HEK293 (cell line): ENCODE measurements at regions not wholly inside any gene's neighbourhood (a gene's known extent, or its start where the extent isn't known, plus 50 kb on each side); places are given as distances from the start of the nearest gene placed in this dataset.

ENCODE experiments used
- ATF2 ChIP-seq: fragments of 450-650 bp; formaldehyde crosslinking; IDR thresholded peaks from 2 replicates; pipeline ENCODE4 v1.5.1; 2016; ENCODE audit warnings: missing biosample characterization, missing genetic modification characterization, low read depth
- KLF1 ChIP-seq: fragments of 450-650 bp; formaldehyde crosslinking; IDR thresholded peaks from 2 replicates; pipeline ENCODE4 v1.5.1; 2016; ENCODE audit warnings: missing biosample characterization, missing genetic modification characterization
- KLF17 ChIP-seq: fragments of 450-650 bp; formaldehyde crosslinking; IDR thresholded peaks from 2 replicates; pipeline ENCODE4 v1.5.1; 2016; ENCODE audit warnings: missing biosample characterization, missing genetic modification characterization
- YY1 ChIP-seq: fragments of 450-650 bp; formaldehyde crosslinking; IDR thresholded peaks from 2 replicates; pipeline ENCODE4 v1.5.1; 2018; ENCODE audit warnings: missing biosample characterization, missing genetic modification characterization
- ZNF175 ChIP-seq: fragments of 450-650 bp; formaldehyde crosslinking; IDR thresholded peaks from 2 replicates; pipeline ENCODE4 v1.5.1; 2016; ENCODE audit warnings: missing biosample characterization, missing genetic modification characterization
- ZNF350 ChIP-seq: fragments of 450-650 bp; formaldehyde crosslinking; IDR thresholded peaks from 2 replicates; pipeline ENCODE4 v1.5.0; 2017; ENCODE audit warnings: missing biosample characterization, mild to moderate bottlenecking, missing genetic modification characterization
- ZNF501 ChIP-seq: fragments of 450-650 bp; formaldehyde crosslinking; IDR thresholded peaks from 2 replicates; pipeline ENCODE4 v1.5.1; 2016; ENCODE audit warnings: missing biosample characterization, missing genetic modification characterization
- ZNF514 ChIP-seq: fragments of 450-650 bp; formaldehyde crosslinking; IDR thresholded peaks from 2 replicates; pipeline ENCODE4 v1.5.1; 2016; ENCODE audit warnings: missing biosample characterization, missing genetic modification characterization
- ZSCAN30 ChIP-seq: fragments of 450-650 bp; IDR thresholded peaks from 2 replicates; pipeline ENCODE4 v1.5.1; 2018; ENCODE audit warnings: missing biosample characterization, mild to moderate bottlenecking, missing genetic modification characterization, moderate library complexity
- TF ChIP-seq, protein P1 (sequence below): fragments of 450-650 bp; formaldehyde crosslinking; IDR thresholded peaks from 2 replicates; pipeline ENCODE4 v1.5.1; 2016; ENCODE audit warnings: missing biosample characterization, missing genetic modification characterization
- TF ChIP-seq, protein P2 (sequence below): fragments of 450-650 bp; formaldehyde crosslinking; IDR thresholded peaks from 2 replicates; pipeline ENCODE4 v1.5.1; 2016; ENCODE audit warnings: missing biosample characterization, missing genetic modification characterization
- TF ChIP-seq, protein P3 (sequence below): fragments of 450-650 bp; formaldehyde crosslinking; IDR thresholded peaks from 2 replicates; pipeline ENCODE4; 2016; ENCODE audit warnings: missing biosample characterization, missing genetic modification characterization

DNA sequence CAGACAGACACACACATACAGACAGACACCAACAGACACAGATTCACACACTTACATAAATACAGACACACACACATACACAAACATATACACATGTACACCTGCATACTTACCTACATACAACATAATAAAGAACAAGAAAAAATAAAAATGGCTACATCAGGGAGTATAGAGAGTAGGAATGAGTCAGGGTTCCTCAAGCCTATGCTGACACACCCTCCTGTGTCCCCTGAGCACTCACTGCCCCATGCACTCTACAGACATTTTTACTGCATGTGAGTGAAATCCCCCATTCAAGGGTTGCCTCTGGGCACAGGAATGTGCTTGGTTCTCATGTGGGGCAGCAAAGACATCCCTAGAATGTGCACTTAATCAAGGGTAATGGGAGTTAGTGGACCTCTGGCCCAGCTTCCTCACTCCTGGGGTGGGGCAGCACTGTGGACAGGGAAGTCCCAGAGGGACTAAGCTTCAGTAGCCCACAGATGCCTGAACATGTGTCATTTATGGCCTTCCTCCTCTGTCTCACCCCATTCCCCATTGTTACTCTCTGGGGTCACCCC is 185.9 kb upstream of the FOXA2 start:
- TF ChIP-seq, protein P1, sequence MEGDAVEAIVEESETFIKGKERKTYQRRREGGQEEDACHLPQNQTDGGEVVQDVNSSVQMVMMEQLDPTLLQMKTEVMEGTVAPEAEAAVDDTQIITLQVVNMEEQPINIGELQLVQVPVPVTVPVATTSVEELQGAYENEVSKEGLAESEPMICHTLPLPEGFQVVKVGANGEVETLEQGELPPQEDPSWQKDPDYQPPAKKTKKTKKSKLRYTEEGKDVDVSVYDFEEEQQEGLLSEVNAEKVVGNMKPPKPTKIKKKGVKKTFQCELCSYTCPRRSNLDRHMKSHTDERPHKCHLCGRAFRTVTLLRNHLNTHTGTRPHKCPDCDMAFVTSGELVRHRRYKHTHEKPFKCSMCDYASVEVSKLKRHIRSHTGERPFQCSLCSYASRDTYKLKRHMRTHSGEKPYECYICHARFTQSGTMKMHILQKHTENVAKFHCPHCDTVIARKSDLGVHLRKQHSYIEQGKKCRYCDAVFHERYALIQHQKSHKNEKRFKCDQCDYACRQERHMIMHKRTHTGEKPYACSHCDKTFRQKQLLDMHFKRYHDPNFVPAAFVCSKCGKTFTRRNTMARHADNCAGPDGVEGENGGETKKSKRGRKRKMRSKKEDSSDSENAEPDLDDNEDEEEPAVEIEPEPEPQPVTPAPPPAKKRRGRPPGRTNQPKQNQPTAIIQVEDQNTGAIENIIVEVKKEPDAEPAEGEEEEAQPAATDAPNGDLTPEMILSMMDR, result no peak
- TF ChIP-seq ZNF175 (tag by site-specific recombination), result no peak
- no peak for TF ChIP-seq ZSCAN30
- no peak for TF ChIP-seq ZNF514
- TF ChIP-seq KLF1, result no peak
- TF ChIP-seq ATF2 (tag by site-specific recombination), result no peak
- TF ChIP-seq KLF17, result no peak
- TF ChIP-seq, protein P2, sequence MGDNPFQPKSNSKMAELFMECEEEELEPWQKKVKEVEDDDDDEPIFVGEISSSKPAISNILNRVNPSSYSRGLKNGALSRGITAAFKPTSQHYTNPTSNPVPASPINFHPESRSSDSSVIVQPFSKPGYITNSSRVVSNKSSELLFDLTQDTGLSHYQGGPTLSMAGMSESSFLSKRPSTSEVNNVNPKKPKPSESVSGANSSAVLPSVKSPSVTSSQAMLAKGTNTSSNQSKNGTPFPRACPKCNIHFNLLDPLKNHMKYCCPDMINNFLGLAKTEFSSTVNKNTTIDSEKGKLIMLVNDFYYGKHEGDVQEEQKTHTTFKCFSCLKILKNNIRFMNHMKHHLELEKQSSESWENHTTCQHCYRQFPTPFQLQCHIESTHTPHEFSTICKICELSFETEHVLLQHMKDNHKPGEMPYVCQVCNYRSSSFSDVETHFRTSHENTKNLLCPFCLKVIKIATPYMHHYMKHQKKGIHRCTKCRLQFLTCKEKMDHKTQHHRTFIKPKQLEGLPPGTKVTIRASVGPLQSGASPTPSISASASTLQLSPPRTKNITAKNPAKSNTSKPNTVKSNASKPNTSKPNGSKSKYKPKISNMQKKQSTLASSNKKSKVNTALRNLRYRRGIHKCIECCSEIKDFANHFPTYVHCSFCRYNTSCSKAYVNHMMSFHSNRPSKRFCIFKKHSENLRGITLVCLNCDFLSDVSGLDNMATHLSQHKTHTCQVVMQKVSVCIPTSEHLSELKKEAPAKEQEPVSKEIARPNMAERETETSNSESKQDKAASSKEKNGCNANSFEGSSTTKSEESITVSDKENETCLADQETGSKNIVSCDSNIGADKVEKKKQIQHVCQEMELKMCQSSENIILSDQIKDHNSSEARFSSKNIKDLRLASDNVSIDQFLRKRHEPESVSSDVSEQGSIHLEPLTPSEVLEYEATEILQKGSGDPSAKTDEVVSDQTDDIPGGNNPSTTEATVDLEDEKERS (tag by site-specific recombination), result no peak
- TF ChIP-seq ZNF501 (tag by site-specific recombination), result no peak
- TF ChIP-seq ZNF350 (tag by site-specific recombination), result no peak
- TF ChIP-seq, protein P3, sequence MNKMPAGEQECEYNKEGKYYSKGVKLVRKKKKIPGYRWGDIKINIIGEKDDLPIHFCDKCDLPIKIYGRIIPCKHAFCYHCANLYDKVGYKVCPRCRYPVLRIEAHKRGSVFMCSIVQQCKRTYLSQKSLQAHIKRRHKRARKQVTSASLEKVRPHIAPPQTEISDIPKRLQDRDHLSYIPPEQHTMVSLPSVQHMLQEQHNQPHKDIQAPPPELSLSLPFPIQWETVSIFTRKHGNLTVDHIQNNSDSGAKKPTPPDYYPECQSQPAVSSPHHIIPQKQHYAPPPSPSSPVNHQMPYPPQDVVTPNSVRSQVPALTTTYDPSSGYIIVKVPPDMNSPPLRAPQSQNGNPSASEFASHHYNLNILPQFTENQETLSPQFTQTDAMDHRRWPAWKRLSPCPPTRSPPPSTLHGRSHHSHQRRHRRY (tag by site-specific recombination), result no peak
- no peak for TF ChIP-seq YY1
